HG02884 (cell line): ENCODE measurements at regions not wholly inside any gene's neighbourhood (a gene's known extent, or its start where the extent isn't known, plus 50 kb on each side); places are given as distances from the start of the nearest gene placed in this dataset.
"Not testable (repeated sequence)": the region's sequence is repeated elsewhere in the genome, so short reads cannot be mapped to it uniquely, and the experiment has no call there.

ENCODE experiments used
- ATAC-seq: cut with Tn5 transposase; IDR thresholded peaks from one replicate; pipeline ENCODE4 v1.9.1; 2021; ENCODE audit warnings: mild to moderate bottlenecking, moderate library complexity; ENCODE audit not compliant: unreplicated experiment

DNA sequence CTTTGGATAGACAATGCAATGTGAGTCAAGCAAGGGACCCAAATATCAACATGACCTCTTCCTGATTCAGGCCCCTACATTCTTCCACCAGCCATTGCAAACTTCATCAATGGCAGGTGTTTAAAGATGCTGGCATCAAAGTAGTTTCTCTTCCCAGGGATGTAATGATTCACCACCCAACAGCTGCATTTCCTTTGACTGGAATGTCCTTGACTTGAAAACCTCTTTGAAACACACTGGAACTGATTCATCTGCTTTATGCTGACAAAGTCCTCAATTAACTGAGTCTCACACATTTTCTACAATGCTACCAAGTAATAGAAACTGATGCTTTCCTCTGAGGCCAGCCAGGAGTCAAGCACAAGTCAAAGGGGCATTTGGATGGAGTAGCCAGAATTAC is 385.5 kb downstream of the GBE1 start:
- no peak for ATAC-seq

DNA sequence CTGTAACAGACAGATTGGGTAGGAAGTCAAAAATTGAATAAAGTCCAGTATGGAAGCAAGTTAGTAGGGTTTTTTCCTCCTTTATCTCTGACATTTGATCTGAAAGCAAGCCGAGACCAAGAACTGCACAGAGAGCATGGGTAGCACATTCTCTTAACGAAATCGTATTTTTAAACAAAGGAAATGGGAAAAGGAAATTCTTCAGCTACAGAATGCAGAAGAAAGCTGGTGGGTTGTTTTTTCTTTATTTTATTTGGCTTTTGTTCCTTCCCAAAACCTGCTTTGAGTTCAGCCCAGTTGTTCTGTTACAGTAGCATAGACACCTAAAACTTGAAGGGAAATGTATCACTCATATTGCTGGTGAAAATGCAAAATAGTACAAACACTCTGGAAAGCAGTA is 397.0 kb downstream of the GBE1 start:
- ATAC-seq, result no peak

DNA sequence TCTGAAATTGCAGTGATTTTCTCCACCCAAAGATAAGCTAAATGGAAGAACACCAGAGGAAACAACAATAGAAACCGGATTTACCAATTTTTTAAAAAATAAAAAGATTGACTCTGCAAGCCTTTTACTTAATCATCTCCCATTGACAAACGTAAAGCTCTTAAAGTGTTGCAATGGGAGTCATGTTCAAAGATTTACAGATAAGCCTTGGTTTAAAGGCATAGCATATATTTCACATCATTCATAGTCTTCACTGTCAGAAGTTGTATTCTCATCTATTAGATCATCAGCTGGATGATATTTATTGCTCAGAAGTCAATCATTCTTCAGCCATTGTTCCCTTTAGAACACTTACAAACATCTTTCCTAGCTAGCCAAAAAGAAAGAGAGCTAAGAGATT is 397.6 kb downstream of the GBE1 start:
- ATAC-seq, result no peak

DNA sequence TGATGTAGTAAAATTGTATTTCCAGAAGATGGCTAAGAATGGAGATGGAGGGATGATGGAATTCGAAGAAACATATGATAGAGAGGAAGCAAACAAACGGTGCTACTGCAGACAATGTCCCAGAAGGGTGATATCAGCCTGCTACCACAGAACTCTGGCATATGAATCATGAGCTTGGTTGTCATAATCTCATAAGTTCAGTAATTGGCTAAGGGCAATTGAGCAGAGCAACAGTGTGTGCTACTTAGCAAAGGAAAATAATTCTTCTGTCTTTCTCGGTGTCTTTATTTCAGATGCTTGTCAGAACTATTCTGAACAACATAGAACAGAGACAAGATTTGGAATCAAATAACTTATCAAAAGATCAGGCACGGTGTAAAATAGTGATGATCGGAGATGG is 407.3 kb downstream of the GBE1 start:
- no peak for ATAC-seq

DNA sequence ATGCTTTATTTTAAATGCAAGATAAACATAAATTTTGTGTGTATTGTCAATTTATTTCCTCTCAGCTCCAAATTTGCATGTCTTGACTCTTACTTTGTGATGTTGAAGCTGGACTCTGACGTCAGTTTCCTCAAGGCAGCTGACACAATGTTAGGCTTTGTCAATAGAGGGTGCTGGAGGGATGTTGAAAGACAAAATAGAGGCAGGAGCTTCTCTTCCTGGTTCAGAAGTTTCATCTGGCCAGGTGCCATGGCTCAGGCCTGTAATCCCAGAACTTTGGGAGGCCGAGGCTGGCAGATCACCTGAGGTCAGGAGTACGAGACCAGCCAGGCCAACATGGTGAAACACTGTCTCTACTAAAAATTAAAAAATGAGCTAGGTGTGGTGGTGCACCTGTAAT is 408.6 kb downstream of the GBE1 start:
- no peak for ATAC-seq

DNA sequence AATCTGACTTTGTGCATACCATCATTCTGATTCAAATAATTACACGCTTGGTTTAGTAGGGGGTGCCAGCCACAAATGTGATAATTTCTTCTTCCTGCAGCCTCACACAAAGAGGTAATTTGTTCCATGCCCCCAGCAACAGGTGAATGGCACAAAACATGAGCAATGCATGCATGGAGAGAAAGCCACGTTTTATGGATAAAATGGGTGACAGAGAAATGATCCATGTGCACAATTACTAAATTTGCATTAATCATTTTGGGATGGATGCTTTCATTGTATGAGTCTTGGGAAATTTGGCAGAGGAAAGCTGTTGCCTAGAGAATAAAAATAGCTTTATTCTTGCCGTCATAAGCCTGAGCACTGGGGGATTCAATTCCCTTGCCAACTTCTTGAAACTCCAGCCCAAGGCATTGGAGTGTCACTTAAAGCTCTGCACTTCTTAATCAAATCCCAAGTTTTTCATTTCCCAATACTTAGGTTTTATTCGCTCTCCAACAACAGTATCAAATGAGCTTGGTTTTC is 411.6 kb downstream of the GBE1 start:
- ATAC-seq, result no peak

DNA sequence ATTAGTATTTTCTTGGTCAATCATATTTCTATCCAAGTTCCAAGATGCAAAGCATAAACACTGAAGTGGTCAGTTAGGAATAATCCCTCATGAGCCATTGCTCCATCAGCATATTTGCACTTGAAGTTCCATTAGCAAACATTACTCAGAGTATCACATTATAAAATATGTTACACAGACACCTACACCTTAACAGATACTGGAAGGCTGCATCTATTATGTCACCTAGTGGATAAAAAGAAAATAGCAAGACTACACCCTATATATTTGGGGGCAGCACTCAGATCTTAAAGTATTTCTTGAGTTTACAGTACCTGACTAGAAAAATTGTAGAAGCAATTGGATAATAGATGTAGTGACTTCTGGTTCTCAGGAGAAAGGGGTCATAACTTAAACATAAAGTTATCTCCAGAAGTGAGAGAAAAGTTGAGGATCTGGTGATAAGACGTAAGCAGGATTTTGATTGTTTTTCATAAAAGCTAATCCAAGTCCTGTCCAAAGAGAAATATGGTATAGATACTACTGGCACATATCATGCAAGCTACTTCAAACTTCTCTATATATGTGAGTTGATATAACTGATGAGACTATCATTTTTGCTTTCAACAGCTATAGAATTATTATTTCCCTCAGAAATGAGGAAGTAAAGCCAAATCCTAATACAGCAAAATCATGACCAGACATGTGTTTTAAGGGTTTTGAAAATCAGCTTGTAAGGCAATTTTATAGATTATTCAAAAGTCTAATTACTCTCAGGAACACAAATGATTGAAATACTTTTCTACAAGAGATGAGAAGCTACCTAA is 422.2 kb downstream of the GBE1 start:
- ATAC-seq, result peak; percentile 92

DNA sequence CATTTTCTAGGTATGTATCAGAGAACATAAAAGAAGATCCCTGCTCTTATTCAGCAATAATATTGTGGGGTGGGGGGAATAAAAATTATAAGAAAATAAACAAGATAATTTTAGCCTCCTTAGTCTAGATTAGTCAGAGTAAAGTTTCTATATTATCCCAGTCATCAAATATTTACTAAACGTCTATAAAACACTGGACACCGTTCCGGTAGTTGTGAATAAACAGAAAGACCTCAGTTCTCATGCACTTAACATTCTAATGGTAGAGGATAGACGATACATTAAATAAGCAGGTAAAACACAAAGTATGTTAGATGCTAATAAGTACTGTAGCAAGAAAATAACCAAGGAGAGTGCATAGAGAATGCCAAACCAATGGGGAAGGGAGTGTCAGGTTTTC is 425.0 kb downstream of the GBE1 start:
- ATAC-seq, result no peak

DNA sequence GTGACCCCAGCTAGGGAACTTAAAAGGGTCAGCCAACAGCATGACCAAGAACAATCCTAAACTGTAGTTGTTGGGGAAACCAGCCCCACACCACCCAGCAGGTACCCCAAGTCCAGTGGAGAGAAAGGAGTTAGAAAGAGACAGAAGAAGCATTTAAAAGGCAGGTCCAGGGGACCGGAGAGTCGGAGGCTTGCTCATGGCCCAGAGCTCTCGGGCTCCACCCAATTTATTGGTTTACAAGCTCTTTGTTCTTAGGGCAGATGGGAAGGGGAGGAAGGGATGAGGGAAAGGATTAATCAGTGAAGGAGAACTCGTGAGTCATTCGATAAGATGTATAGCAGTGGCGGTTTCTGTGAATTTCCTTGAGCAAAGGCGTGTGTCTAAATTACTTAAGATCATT is 431.6 kb downstream of the GBE1 start:
- not testable (repeated sequence) for ATAC-seq

DNA sequence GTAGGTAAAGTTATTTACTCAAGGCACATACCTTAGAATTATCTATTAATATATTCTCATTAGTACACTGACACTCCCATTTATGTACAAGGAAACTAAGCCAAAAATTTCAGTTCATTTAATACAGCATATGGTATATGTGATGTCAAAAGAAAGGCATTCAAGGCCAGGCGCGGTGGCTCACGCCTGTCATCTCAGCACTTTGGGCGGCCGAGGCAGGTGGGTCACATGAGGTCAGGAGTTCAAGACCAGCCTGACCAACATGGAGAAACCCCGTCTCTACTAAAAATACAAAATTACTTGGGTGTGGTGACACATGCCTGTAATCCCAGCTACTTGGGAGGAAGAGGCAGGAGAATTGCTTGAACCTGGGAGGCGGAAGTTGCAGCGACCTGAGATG is 435.2 kb downstream of the GBE1 start:
- ATAC-seq, result no peak

DNA sequence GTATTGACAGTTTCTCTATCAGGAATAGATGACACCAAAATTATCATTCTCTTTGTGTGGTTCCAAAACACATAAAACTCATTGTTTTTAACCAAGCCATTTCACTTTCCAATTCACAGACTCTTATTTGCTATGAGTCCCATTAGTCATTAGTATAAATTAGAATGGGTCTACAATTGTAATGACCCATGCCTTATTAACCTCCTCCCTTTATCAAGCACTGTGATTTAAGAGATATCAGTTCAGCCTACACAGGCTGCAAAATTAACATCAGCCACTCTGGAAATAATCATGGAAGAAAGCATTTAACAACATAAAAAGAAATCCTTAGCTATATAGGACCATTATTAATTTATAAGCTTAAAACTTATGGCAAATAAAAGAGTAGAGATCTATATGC is 440.6 kb downstream of the GBE1 start:
- no peak for ATAC-seq

DNA sequence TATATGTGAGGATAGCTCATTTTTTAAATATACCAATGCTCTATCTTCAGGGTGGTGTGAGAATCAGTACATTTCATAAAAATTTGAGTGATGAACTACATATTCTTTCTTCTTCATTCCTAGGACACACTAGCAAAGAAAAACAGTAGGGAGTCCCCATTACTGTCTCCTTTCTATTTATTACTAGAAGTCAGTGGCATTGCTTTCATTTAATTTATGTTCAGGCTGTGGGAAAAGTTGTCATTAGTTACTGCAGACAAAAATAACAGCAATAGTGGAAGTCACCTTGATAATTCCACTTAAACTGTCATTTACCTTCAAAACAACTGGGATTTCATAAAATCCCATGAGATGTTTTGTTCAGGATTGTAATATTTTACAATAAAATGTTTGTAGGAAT is 446.4 kb downstream of the GBE1 start:
- no peak for ATAC-seq

DNA sequence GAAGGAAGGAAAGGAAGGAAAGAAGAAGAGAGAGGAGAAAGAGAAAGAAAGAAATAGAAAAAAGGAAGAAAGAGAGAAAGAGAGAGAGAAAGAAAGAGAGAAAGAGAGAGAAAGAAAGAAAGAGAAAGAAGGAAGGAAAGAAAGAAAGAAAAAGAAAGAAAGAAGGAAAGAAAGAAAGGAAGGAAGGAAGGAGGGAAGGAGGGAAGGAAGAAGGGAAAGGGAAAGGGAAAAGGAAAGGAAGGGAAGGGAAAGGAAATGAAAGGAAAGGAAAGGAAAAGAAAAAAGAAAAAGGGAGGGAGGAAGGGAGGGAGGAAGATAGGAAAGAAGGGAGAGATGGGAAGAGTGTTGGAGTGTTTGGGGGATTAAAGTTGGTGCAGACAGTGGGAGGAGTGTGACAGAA is 450.1 kb downstream of the GBE1 start:
- ATAC-seq, result no peak

DNA sequence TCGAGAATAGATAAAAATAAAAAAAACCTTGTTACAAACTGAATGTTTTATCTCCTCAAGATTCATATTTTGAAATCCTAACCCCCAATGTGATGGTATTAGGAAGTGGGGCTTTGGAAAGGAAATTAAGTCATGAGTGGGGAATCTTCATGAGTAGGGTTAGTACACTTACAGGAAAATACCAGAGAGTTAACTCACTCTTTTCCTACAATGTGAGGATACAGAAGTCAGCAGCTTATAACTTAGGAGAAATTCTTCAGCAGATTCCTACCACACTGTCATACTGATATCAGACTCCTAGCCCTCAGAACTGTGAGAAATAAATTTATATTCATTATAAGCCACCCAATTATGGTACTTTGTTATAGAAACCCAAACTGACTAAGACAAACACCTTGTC is 453.1 kb downstream of the GBE1 start:
- no peak for ATAC-seq

DNA sequence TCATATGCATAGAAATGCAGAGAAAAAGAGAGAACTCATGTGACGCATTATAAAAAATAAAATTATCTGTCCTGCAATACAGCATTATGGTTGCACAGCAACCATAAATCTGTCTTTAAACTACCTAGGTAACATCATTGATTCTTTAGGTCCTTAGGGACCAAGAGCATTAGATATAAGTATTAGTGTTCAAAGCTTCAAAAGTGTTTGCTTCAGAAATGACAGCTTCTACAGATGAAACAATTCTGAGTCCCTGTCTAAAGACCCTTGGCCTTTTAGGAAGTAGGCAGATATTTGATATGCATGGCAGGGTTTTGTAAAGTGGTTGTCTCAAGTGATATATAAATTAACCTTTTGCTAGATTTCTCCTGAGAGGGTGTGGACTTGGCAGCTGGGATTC is 454.2 kb downstream of the GBE1 start:
- ATAC-seq, result no peak

DNA sequence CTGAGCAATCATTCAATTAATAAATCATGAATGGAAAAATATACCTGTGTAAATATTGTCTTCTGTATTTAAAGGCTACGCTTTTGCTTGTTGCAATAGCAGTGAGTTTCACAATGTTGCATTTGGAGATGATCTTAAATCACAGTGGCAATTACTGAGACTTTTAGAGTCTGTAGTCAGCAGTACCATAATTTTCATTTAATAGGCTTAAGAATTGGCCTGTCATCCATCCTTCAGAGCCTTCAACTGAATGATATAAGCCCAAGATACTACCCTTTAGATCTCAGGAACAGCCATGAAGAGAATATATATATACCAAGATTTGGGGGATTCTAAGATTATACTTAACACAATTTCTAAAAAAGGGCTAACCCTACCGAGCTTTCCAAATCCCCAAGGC is 458.1 kb downstream of the GBE1 start:
- no peak for ATAC-seq

DNA sequence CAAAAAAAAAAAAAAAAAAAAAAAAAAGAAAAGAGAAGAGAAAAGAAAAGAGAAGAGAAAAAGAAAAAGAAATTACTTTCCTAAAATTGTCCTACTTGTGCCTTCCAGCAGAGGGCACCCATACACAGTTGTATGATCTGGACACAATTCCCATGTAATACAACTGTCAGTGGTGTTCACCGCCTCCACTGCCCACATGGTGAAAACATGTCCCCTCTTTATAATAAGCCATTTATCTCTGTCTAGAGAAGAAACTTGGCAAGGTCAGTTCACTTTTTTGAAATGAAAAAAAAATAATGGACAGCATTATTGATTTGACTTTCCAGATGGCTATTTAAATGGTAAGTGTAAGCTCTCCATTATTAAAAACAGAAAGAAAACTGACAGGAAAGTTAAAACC is 459.4 kb downstream of the GBE1 start:
- ATAC-seq, result peak; percentile 84

DNA sequence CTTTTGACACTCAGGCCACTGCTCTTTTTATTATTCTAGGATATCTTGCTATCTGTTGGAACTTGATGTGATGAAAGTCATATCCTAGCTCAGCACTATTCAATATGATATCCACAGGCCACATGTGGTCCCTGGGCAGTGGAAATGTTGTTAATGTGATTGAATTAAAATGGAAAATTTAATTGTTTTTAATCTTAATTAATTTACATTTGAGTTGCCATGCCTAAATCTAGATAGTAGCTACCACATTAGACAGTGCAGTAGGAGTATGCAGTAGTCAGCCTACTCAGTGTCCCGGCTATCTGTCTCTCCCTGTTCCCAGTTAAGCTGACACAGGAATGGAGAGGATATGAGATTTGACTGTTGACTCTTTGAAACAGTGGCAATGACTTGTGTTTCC is 460.2 kb downstream of the GBE1 start:
- no peak for ATAC-seq

DNA sequence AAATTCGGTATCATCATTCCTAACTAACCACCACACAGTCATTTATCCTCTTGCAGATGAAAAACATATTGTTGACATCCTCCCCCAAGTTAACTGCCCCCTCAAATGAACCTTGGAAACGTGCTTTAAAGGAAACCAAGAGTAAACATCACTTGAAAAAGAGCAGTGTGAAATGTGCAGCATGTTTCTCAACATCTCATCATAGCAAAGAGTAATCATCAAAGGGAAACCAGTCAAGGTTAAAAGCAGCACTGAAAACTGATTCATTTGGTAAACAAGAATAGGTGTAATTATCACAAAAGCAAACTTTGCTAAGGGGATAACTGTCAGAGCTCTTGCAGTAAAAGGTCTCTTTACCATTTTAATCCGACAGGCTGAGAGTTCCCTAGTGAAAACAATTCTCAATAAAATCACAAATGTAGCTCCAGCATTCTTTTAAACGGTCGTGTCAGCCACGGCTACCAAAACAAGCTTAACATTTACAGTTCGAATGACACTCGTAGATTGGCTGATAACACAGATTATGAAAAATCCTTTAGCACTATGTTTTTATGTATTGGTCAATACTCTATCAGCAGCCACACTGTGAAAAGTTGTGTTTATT is 461.0 kb downstream of the GBE1 start:
- ATAC-seq, result no peak

DNA sequence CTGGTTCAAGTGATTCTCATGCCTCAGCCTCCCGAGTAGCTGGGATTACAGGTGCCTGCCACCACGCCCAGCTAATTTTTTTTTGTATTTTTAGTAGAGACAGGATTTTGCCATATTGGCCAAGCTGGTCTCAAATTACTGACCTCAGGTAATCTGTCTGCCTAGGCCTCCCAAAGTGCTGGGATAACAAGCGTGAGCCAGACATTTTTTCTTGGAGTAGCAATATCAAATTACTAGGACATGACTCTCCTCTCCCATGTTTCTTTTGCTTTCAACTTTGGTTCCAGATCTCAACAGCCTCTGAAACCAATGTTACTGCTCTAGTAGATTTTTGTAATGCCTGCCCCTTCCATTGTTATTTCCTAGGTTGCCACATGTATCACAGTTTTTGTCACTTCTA is 462.0 kb downstream of the GBE1 start:
- ATAC-seq, result no peak

DNA sequence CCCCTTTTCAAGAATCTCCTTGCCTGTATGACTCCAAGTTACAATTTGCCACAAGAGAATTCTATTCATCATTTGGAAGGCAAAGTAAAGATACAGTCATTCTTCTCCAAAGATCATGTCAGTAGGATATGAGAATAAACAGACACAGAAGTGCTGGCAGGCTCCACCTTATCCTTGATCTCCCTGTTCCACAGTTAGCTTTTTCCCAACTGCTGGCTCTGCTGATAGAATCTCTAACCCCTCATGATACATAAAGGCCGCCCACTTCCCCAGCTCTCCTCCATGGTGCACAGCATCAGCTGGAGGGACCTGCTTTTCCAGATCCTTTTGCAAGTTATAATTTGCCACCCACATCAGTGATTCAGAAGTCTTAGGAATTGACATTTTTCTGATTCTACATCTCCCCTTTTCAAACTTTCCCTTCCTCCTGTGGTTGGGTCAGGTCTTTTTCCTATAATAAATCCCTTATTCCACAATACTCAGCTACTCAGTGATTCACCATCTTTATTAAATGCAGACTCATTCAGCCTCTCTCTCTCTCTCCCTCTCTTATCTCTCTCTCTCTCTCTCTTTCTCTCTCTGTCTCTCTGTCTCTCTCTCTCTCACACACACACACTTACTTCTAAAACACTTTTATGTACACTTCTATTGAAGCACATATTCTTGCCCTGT is 465.4 kb downstream of the GBE1 start:
- no peak for ATAC-seq

DNA sequence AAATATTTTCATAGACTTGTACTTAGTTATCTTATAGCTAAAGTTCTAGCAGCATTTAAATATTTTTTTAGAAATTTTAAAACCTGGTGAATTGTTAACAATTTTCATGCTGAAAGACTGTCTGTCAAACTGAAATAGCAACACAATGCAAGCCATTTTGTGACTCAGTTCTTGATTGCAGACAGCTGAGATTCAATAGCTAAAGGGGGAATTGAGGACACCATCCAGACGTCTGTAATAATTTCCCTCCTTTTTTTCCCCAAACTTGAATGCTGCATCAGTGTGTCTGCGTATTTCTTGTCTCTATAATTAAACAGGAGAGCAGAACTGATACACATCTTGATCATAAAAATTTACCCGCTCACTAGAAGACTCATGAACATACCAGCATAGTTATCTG is 468.3 kb downstream of the GBE1 start:
- ATAC-seq, result no peak
